HepG2 (cell line): ENCODE measurements at regions not wholly inside any gene's neighbourhood (a gene's known extent, or its start where the extent isn't known, plus 50 kb on each side); places are given as distances from the start of the nearest gene placed in this dataset.

Source experiments
- ZBTB7B ChIP-seq: sonication (generic); formaldehyde crosslinking; IDR thresholded peaks from 2 replicates; pipeline ENCODE4 v1.4.0; 2020; ENCODE audit warnings: missing genetic modification reagents
- TF ChIP-seq, protein P1 (sequence below): sonication (generic); formaldehyde crosslinking; conservative IDR thresholded peaks from 2 replicates; pipeline ENCODE4 v1.4.0; 2020; ENCODE audit warnings: missing genetic modification reagents

DNA sequence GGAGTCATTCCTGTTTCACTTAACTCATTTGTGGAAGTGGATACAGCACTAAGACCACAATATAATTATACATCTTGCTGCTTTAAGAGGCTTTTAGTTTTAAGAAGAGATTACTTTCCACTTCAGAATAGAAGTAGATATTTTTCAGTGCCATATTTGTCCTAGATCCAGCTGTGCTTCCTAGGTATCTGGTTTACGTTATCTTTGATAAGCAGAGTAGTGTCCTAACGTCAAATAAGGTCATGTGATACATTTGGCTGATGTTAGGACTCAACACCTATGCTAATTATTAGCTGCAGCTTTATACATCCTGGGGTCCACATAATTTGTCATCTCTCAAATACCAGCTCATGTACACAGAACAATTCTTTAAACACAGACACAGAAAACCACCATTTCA, 196.2 kb upstream of the SMIM30 start:
- no peak for TF ChIP-seq ZBTB7B
- TF ChIP-seq, protein P1, sequence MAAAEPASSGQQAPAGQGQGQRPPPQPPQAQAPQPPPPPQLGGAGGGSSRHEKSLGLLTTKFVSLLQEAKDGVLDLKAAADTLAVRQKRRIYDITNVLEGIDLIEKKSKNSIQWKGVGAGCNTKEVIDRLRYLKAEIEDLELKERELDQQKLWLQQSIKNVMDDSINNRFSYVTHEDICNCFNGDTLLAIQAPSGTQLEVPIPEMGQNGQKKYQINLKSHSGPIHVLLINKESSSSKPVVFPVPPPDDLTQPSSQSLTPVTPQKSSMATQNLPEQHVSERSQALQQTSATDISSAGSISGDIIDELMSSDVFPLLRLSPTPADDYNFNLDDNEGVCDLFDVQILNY (CRISPR knock-in tag): no peak
